K562 (cell line): ENCODE measurements at regions not wholly inside any gene's neighbourhood (a gene's known extent, or its start where the extent isn't known, plus 50 kb on each side); places are given as distances from the start of the nearest gene placed in this dataset.

Source experiments
- ATAC-seq: fragments of 200-7000 bp; cut with Tn5 transposase; 3 replicates; pipeline ENCODE4 v1.9.1; 2020; ENCODE audit warnings: moderate library complexity
- BruUV-seq: library from RNA; stranded (reverse); fragments of 400-500 nt; replicated peaks from 2 replicates; lab custom pipeline; 2021; lab: Mats Ljungman, UMichigan
- CTCF ChIA-PET: fragments of 300-600 bp; formaldehyde crosslinking; extraction: SDS; loops from one replicate; lab custom pipeline; 2021; ENCODE audit warnings: low intra/inter-chr PET ratio; lab: Yijun Ruan, JAX
- POLR2A ChIA-PET: fragments of 300-600, 350-650 bp; sonication (Branson Sonifier 250); formaldehyde crosslinking; extraction: SDS; loops from one replicate; lab custom pipeline; 2021; ENCODE audit warnings: antibody characterized with exemption, inconsistent platforms; lab: Yijun Ruan, JAX
- DNase-seq, 4 experiments: peaks; one replicate each; pipeline versions ENCODE4 v3.0.0 to v3.0.0-alpha.2; 2011 to 2018; ENCODE audit warnings: low spot score in 3 of 4, mixed read lengths in 3 of 4; ENCODE audit errors: extremely low read depth in 1 of 4
- FAIRE-seq: peaks from 2 replicates; lab custom pipeline; 2011; peaks lifted over from hg19 to GRCh38; lab: Jason Lieb, UNC
- H2AFZ ChIP-seq: 2 replicates; pipeline ENCODE4 v1.6.0; 2011; ENCODE audit warnings: low read depth, low read length, control low read depth, inconsistent platforms
- H3K27ac ChIP-seq: fragments of 200-600 bp; 3 replicates; pipeline ENCODE4 v1.8.0; 2011; ENCODE audit warnings: low read depth, mild to moderate bottlenecking, control low read depth, inconsistent platforms, low read length, moderate library complexity, mixed read lengths; ENCODE audit errors: extremely low read depth
- H3K27me3 ChIP-seq, 2 experiments: fragments of 300-600 bp in 1 of 2; 2 replicates in 1 of 2; 3 replicates in 1 of 2; pipeline versions ENCODE4 v1.6.0 to v1.8.0; 2011; ENCODE audit warnings: inconsistent platforms in 2 of 2, low read length in 2 of 2, mild to moderate bottlenecking in 1 of 2, mixed read lengths in 1 of 2, moderate library complexity in 1 of 2; ENCODE audit not compliant: control insufficient read depth in 2 of 2, insufficient read depth in 2 of 2
- H3K36me3 ChIP-seq: fragments of 300-600 bp; 3 replicates; pipeline ENCODE4 v1.8.0; 2011; ENCODE audit warnings: mild to moderate bottlenecking, low read length, inconsistent platforms; ENCODE audit not compliant: control insufficient read depth, insufficient read depth
- H3K4me1 ChIP-seq, 2 experiments: fragments of 200-600 bp in 1 of 2; replicated peaks in 1 of 2; 2 replicates in 1 of 2; 3 replicates in 1 of 2; pipeline versions ENCODE4 v1.5.1 to v1.8.0; 2011; ENCODE audit warnings: inconsistent platforms in 2 of 2, low read length in 2 of 2, mild to moderate bottlenecking in 1 of 2, mixed read lengths in 1 of 2, moderate library complexity in 1 of 2; ENCODE audit not compliant: control insufficient read depth in 2 of 2, insufficient read depth in 2 of 2
- H3K4me2 ChIP-seq: 2 replicates; pipeline ENCODE4 v1.6.1; 2011; ENCODE audit warnings: low read length, control low read depth, inconsistent platforms, mixed read lengths; ENCODE audit not compliant: insufficient read depth
- H3K4me3 ChIP-seq: fragments of 200-600 bp; sonication (generic), shearing (Covaris generic); 2 replicates; pipeline ENCODE4 v1.5.1; 2016; ENCODE audit warnings: control low read depth, inconsistent platforms
- H3K79me2 ChIP-seq: fragments of 200-600 bp; 3 replicates; pipeline ENCODE4 v1.8.0; 2011; ENCODE audit warnings: low read length, inconsistent platforms; ENCODE audit not compliant: control insufficient read depth, insufficient read depth
- H3K9ac ChIP-seq, 2 experiments: 2 replicates each; pipeline versions ENCODE4 v1.6.0 to v1.6.1; 2011; ENCODE audit warnings: low read depth in 2 of 2, low read length in 2 of 2, control low read depth in 1 of 2, inconsistent platforms in 1 of 2, mild to moderate bottlenecking in 1 of 2, mixed read lengths in 1 of 2; ENCODE audit not compliant: insufficient read depth in 1 of 2
- H3K9me1 ChIP-seq: one replicate; pipeline ENCODE4 v1.6.0; 2011; ENCODE audit warnings: inconsistent platforms, mild to moderate bottlenecking, low read length, moderate library complexity; ENCODE audit not compliant: control insufficient read depth, insufficient read depth
- H3K9me3 ChIP-seq: replicated peaks from 2 replicates; pipeline ENCODE4 v1.5.1; 2011; ENCODE audit warnings: low read depth, low read length, inconsistent platforms; ENCODE audit not compliant: control insufficient read depth, insufficient read depth
- H4K20me1 ChIP-seq: replicated peaks from 2 replicates; pipeline ENCODE4 v1.6.1; 2011; ENCODE audit warnings: low read length, inconsistent platforms, mixed read lengths; ENCODE audit not compliant: control insufficient read depth, insufficient read depth
- ADNP ChIP-seq: fragments of 200-800 bp; sonication (Bioruptor generic); IDR thresholded peaks from 2 replicates; pipeline ENCODE4 v1.6.1; 2016; ENCODE audit warnings: missing genetic modification characterization, missing compliant biosample characterization
- C11orf30 ChIP-seq: fragments of 450-650 bp; IDR thresholded peaks from 2 replicates; pipeline ENCODE4 v1.6.1; 2016; ENCODE audit warnings: low read depth, mild to moderate bottlenecking
- CXXC5 ChIP-seq: fragments of 250-450 bp; sonication (Bioruptor Pico); IDR thresholded peaks from 2 replicates; pipeline ENCODE4 v1.8.0; 2022; ENCODE audit warnings: inconsistent platforms, mild to moderate bottlenecking, moderate library complexity
- HNRNPL ChIP-seq: fragments of 200-400 bp; formaldehyde crosslinking; IDR thresholded peaks from 2 replicates; pipeline ENCODE4 v1.6.1; 2017; ENCODE audit warnings: low read depth, mild to moderate bottlenecking, low read length
- KHSRP ChIP-seq: fragments of 450-650 bp; IDR thresholded peaks from 2 replicates; pipeline ENCODE4 v1.6.1; 2017
- NBN ChIP-seq: fragments of 450-650 bp; IDR thresholded peaks from 2 replicates; pipeline ENCODE4 v1.6.1; 2016; ENCODE audit warnings: low read depth, mild to moderate bottlenecking
- NFYB ChIP-seq: IDR thresholded peaks from 2 replicates; pipeline ENCODE4 v1.6.1; 2011; ENCODE audit warnings: mild to moderate bottlenecking, moderate library complexity; ENCODE audit not compliant: insufficient read length; ENCODE audit errors: extremely low read depth
- SIRT6 ChIP-seq: IDR thresholded peaks from one replicate; pipeline ENCODE4 v1.6.1; 2012; ENCODE audit warnings: low read depth, mild to moderate bottlenecking, control low read depth, inconsistent platforms, low read length, moderate library complexity
- SOX6 ChIP-seq: fragments of 450-650 bp; IDR thresholded peaks from 2 replicates; pipeline ENCODE4 v1.6.1; 2014; ENCODE audit warnings: mild to moderate bottlenecking
- ZBTB17 ChIP-seq: fragments of 450-650 bp; formaldehyde crosslinking; IDR thresholded peaks from 2 replicates; pipeline ENCODE4 v1.4.0; 2020; ENCODE audit warnings: mild to moderate bottlenecking
- ZNF224 ChIP-seq: sonication (generic); formaldehyde crosslinking; IDR thresholded peaks from 2 replicates; pipeline ENCODE4 v1.8.0; 2022; ENCODE audit warnings: mild to moderate bottlenecking, missing genetic modification reagents
- WGBS: fragments of 100-300 bp; shearing (Covaris generic); methylation state at CpG from one replicate; pipeline ENCODE4 v1.1.6; 2016; ENCODE audit warnings: low coverage, mixed read lengths; ENCODE audit not compliant: insufficient coverage; ENCODE audit errors: missing lambda C conversion rate; 5-methylcytosine and 5-hydroxymethylcytosine counted together
- in situ Hi-C: fragments of 300-500 bp; cut with MboI; formaldehyde crosslinking; loops from 4 replicates; pipeline ENCODE4 v1.15.0; 2018; ENCODE audit warnings: inconsistent platforms, mixed read lengths
- intact Hi-C: fragments of 100-400 bp; cut with micrococcal nuclease; formaldehyde crosslinking; loops from 2 replicates; pipeline ENCODE4 v1.14.2; 2022
- TF ChIP-seq, protein P1 (sequence below): fragments of 250-450 bp; sonication (Bioruptor Pico); IDR thresholded peaks from 2 replicates; pipeline ENCODE4 v1.5.0; 2022; ENCODE audit warnings: mild to moderate bottlenecking
- TF ChIP-seq, protein P2 (sequence below): fragments of 450-650 bp; IDR thresholded peaks from 2 replicates; pipeline ENCODE4 v1.6.1; 2016
- TF ChIP-seq, protein P3 (sequence below): sonication (generic); formaldehyde crosslinking; IDR thresholded peaks from 2 replicates; pipeline ENCODE4 v1.8.0; 2023; ENCODE audit warnings: mild to moderate bottlenecking, missing genetic modification reagents
- TF ChIP-seq, protein P4 (sequence below): sonication (generic); formaldehyde crosslinking; IDR thresholded peaks from 2 replicates; pipeline ENCODE4 v1.8.0; 2022; ENCODE audit warnings: missing genetic modification reagents, mild to moderate bottlenecking, moderate library complexity, borderline replicate concordance

DNA sequence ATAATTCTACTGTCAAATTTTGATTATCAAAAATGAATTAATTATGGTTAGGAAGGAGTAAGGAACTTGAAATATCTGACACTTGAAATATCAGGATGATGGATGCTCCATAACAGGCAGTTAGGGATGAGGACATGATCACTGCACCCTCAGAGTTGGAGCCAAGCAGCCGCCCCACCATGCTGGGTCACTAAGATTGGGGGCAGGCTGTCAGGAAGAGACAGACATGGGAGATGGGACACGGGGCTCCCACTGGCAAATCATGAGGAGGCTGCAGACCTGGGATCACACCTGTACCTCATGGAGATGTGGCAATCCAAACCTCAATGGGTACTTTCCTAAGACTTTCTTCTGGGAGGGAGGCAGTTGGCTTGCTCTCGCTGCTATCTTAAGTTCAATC lies 982.0 kb upstream of the ZEB2 start:
- Histone ChIP-seq H3K4me2 (no peak overlapping the region), H4K20me1 (no peaks in the 10 kb centered on the region), H3K36me3 (no peaks in the 10 kb centered on the region)

More for the DNA sequence above, 982.0 kb upstream of the ZEB2 start:
- TF ChIP-seq ZNF224 (no peak), HNRNPL (no peak), NFYB (no peak), KHSRP (no peak), SIRT6 (no peak), NBN (no peak), SOX6 (no peak), CXXC5 (CRISPR knock-in tag) (no peak), ADNP (no peak), C11orf30 (no peak), ZBTB17 (CRISPR knock-in tag) (no peak)
- TF ChIP-seq, protein P1, sequence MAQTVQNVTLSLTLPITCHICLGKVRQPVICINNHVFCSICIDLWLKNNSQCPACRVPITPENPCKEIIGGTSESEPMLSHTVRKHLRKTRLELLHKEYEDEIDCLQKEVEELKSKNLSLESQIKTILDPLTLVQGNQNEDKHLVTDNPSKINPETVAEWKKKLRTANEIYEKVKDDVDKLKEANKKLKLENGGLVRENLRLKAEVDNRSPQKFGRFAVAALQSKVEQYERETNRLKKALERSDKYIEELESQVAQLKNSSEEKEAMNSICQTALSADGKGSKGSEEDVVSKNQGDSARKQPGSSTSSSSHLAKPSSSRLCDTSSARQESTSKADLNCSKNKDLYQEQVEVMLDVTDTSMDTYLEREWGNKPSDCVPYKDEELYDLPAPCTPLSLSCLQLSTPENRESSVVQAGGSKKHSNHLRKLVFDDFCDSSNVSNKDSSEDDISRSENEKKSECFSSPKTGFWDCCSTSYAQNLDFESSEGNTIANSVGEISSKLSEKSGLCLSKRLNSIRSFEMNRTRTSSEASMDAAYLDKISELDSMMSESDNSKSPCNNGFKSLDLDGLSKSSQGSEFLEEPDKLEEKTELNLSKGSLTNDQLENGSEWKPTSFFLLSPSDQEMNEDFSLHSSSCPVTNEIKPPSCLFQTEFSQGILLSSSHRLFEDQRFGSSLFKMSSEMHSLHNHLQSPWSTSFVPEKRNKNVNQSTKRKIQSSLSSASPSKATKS (CRISPR knock-in tag) = no peak
- TF ChIP-seq, protein P2, sequence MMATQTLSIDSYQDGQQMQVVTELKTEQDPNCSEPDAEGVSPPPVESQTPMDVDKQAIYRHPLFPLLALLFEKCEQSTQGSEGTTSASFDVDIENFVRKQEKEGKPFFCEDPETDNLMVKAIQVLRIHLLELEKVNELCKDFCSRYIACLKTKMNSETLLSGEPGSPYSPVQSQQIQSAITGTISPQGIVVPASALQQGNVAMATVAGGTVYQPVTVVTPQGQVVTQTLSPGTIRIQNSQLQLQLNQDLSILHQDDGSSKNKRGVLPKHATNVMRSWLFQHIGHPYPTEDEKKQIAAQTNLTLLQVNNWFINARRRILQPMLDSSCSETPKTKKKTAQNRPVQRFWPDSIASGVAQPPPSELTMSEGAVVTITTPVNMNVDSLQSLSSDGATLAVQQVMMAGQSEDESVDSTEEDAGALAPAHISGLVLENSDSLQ = no peak
- TF ChIP-seq, protein P3, sequence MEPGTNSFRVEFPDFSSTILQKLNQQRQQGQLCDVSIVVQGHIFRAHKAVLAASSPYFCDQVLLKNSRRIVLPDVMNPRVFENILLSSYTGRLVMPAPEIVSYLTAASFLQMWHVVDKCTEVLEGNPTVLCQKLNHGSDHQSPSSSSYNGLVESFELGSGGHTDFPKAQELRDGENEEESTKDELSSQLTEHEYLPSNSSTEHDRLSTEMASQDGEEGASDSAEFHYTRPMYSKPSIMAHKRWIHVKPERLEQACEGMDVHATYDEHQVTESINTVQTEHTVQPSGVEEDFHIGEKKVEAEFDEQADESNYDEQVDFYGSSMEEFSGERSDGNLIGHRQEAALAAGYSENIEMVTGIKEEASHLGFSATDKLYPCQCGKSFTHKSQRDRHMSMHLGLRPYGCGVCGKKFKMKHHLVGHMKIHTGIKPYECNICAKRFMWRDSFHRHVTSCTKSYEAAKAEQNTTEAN (CRISPR knock-in tag) = no peak
- TF ChIP-seq, protein P4, sequence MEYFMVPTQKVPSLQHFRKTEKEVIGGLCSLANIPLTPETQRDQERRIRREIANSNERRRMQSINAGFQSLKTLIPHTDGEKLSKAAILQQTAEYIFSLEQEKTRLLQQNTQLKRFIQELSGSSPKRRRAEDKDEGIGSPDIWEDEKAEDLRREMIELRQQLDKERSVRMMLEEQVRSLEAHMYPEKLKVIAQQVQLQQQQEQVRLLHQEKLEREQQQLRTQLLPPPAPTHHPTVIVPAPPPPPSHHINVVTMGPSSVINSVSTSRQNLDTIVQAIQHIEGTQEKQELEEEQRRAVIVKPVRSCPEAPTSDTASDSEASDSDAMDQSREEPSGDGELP (CRISPR knock-in tag) = no peak
- FAIRE-seq (no peak), ATAC-seq (no peak), DNase-seq (no peak)
- in situ Hi-C loops = no loop called here
- Histone ChIP-seq H3K27me3 (no peaks in the 10 kb centered on the region), H2AFZ (no peak overlapping the region), H3K27ac (no peak overlapping the region), H3K4me3 (no peak overlapping the region), H3K9ac (no peak overlapping the region), H3K9me3 (no peaks in the 10 kb centered on the region), H3K4me1 (no peaks in the 10 kb centered on the region), H3K9me1 (no peaks in the 10 kb centered on the region), H3K79me2 (no peaks in the 10 kb centered on the region)
- 53% methylated on average over 3 of the region's 3 CpGs for WGBS
- BruUV-seq = no TSS peak
- POLR2A ChIA-PET = no interaction called here
- CTCF ChIA-PET = no interaction called here
- intact Hi-C loops = no loop called here
